ENCODE measurements at regions not wholly inside any gene's neighbourhood (a gene's known extent, or its start where the extent isn't known, plus 50 kb on each side); places are given as distances from the start of the nearest gene placed in this dataset.
A peak's percentile ranks its signal among the peaks of the same experiment; 100 is the strongest.
"Not testable (repeated sequence)": the region's sequence is repeated elsewhere in the genome, so short reads cannot be mapped to it uniquely, and the experiment has no call there.

GRCh38 chr11:134657631-134658030, 245.6 kb upstream of the B3GAT1 start:
- H3K9me3 ChIP-seq (ENCODE audit: control insufficient read depth in 1 of 2, insufficient read depth in 1 of 2, low read depth in 1 of 2, low read length in 2 of 2) = no peaks in the 10 kb centered on the region
- peak overlapping the region in 1 of 2 experiments; percentile 42; a peak in 1 of 4 replicates for H3K4me3 ChIP-seq (replicated peaks in 1 of 2; ENCODE audit: low read depth in 1 of 2, low read length in 2 of 2)
- H3K4me2 ChIP-seq (ENCODE audit: low read length) = peak overlapping the region; percentile 74
- H3K4me1 ChIP-seq (ENCODE audit: control insufficient read depth in 1 of 2, insufficient read depth in 2 of 2, low read length in 2 of 2) = peaks cover 13 to 15% of the 10 kb centered on the region in 2 experiments; a peak in 3 of 4 replicates
- H2AFZ ChIP-seq (ENCODE audit: low read depth, low read length, poor library complexity, severe bottlenecking) = no peak overlapping the region
- H3K27ac ChIP-seq (ENCODE audit: low read depth, low read length) = no peak overlapping the region
- ATAC-seq (peak; percentile 2; the same call in 1 of the 2 replicates), DNase-seq (ENCODE audit: low read depth, low spot score) (no peak)
- H4K20me1 ChIP-seq (ENCODE audit: insufficient read depth) = no peaks in the 10 kb centered on the region
- intact Hi-C loops (cut with micrococcal nuclease) = loop anchor here (10.0 kb wide), 1 partner anchor 323 kb away; the partner anchor contains the start of gene GLB1L2
- BruUV-seq (replicated peaks) = no TSS peak
- no peak overlapping the region for H3K9ac ChIP-seq (ENCODE audit: low read length)
- peaks cover 19% of the 10 kb centered on the region; the same call in 1 of the 2 replicates for H3K27me3 ChIP-seq (ENCODE audit: insufficient read depth, low read length)
- ChIA-PET RAD21 (ENCODE audit: low non-redundant PET in 1 of 2, low total read pairs in 2 of 2, uncharacterized antibody in 2 of 2, unreplicated experiment in 2 of 2) (no interaction called here), POLR2A (no interaction called here), CTCF (no interaction called here)
- H3K79me2 ChIP-seq (ENCODE audit: insufficient read depth, low read length) = no peaks in the 10 kb centered on the region
- no peaks in the 10 kb centered on the region for H3K9me2 ChIP-seq (ENCODE audit: insufficient read depth)
- H3K36me3 ChIP-seq (ENCODE audit: control insufficient read depth in 1 of 2, insufficient read depth in 2 of 2, low read length in 2 of 2) = no peaks in the 10 kb centered on the region
- TF ChIP-seq JUND (IDR thresholded peaks at IDR 0.05) (no peak), ZNF274 (IDR thresholded peaks at IDR 0.05; ENCODE audit: low read depth, low read length) (no peak), MAX (IDR thresholded peaks at IDR 0.05) (no peak), CEBPB (IDR thresholded peaks at IDR 0.05; ENCODE audit: low read depth) (no peak), POLR2A (IDR thresholded peaks at IDR 0.05; ENCODE audit: borderline replicate concordance, extremely low read depth, insufficient read depth, insufficient read length) (no peak), ATF3 (IDR thresholded peaks at IDR 0.05) (no peak), EZH2phosphoT487 (IDR thresholded peaks at IDR 0.05; ENCODE audit: borderline replicate concordance) (no peak), EZH2 (IDR thresholded peaks at IDR 0.05) (no peak)

- Histone ChIP-seq H2AFZ (ENCODE audit: low read depth, low read length, poor library complexity, severe bottlenecking) (peak overlapping the region; percentile 75), H3K4me3 (replicated peaks in 1 of 2; ENCODE audit: low read depth in 1 of 2, low read length in 2 of 2) (peak overlapping the region; percentile 36 to 42), H4K20me1 (ENCODE audit: insufficient read depth) (no peaks in the 10 kb centered on the region), H3K4me1 (ENCODE audit: control insufficient read depth in 1 of 2, insufficient read depth in 2 of 2, low read length in 2 of 2) (peaks cover 13 to 15% of the 10 kb centered on the region in 2 experiments; a peak in 3 of 4 replicates), H3K9ac (ENCODE audit: low read length) (peak overlapping the region; percentile 37), H3K9me2 (ENCODE audit: insufficient read depth) (no peaks in the 10 kb centered on the region), H3K36me3 (ENCODE audit: control insufficient read depth in 1 of 2, insufficient read depth in 2 of 2, low read length in 2 of 2) (no peaks in the 10 kb centered on the region), H3K27me3 (ENCODE audit: insufficient read depth, low read length) (peaks cover 19% of the 10 kb centered on the region; the same call in 1 of the 2 replicates), H3K27ac (ENCODE audit: low read depth, low read length) (peak overlapping the region; percentile 49; the same call in 1 of the 2 replicates), H3K79me2 (ENCODE audit: insufficient read depth, low read length) (no peaks in the 10 kb centered on the region), H3K4me2 (ENCODE audit: low read length) (peak overlapping the region; percentile 74), H3K9me3 (ENCODE audit: control insufficient read depth in 1 of 2, insufficient read depth in 1 of 2, low read depth in 1 of 2, low read length in 2 of 2) (no peaks in the 10 kb centered on the region)
- peak; percentile 86 for ATAC-seq
- ChIA-PET POLR2A (no interaction called here), CTCF (no interaction called here), RAD21 (ENCODE audit: low non-redundant PET in 1 of 2, low total read pairs in 2 of 2, uncharacterized antibody in 2 of 2, unreplicated experiment in 2 of 2) (no interaction called here)
- intact Hi-C loops (cut with micrococcal nuclease) = loop anchor here (10.0 kb wide), 1 partner anchor 322 kb away; the partner anchor contains the start of gene GLB1L2
- BruUV-seq (replicated peaks) = no TSS peak
- no peak for DNase-seq (ENCODE audit: low read depth, low spot score)
- TF ChIP-seq MAX (IDR thresholded peaks at IDR 0.05) (peak; percentile 53), ELF1 (IDR thresholded peaks at IDR 0.05; ENCODE audit: borderline replicate concordance, low read depth) (no peak)
Observed at GRCh38 chr11:134656861-134657540, 245.0 kb upstream of the B3GAT1 start.

- H2AFZ ChIP-seq (ENCODE audit: low read depth, low read length, poor library complexity, severe bottlenecking); ATAC-seq; RAD21 ChIA-PET (ENCODE audit: low non-redundant PET in 1 of 2, low total read pairs in 2 of 2, uncharacterized antibody in 2 of 2, unreplicated experiment in 2 of 2); H4K20me1 ChIP-seq (ENCODE audit: insufficient read depth); DNase-seq (ENCODE audit: low read depth, low spot score); CTCF ChIA-PET; H3K9me3 ChIP-seq (ENCODE audit: control insufficient read depth in 1 of 2, insufficient read depth in 1 of 2, low read depth in 1 of 2, low read length in 2 of 2); H3K9me2 ChIP-seq (ENCODE audit: insufficient read depth); H3K36me3 ChIP-seq (ENCODE audit: control insufficient read depth in 1 of 2, insufficient read depth in 2 of 2, low read length in 2 of 2); H3K79me2 ChIP-seq (ENCODE audit: insufficient read depth, low read length); POLR2A ChIA-PET; BruUV-seq (replicated peaks): not testable (repeated sequence)
- peaks cover 18% of the 10 kb centered on the region for H3K27me3 ChIP-seq (ENCODE audit: insufficient read depth, low read length)
- 0 out of 4 replicates have a peak overlapping the region, but pooled peaks of 1 of the 2 experiments have one; percentile 42 for H3K4me3 ChIP-seq (replicated peaks in 1 of 2; ENCODE audit: low read depth in 1 of 2, low read length in 2 of 2)
- H3K27ac ChIP-seq (ENCODE audit: low read depth, low read length) = peak overlapping the region; percentile 30; the same call in 1 of the 2 replicates
- H3K4me1 ChIP-seq (ENCODE audit: control insufficient read depth in 1 of 2, insufficient read depth in 2 of 2, low read length in 2 of 2) = peaks cover 13 to 15% of the 10 kb centered on the region in 2 experiments; a peak in 3 of 4 replicates
- 0 out of 2 replicates have a peak overlapping the region, but pooled peaks have one; percentile 8 for H3K9ac ChIP-seq (ENCODE audit: low read length)
- H3K4me2 ChIP-seq (ENCODE audit: low read length) = peak overlapping the region; percentile 74
- intact Hi-C loops (cut with micrococcal nuclease) = loop anchor here (10.0 kb wide), 1 partner anchor 321 kb away; the partner anchor contains the start of gene GLB1L2
Observed at GRCh38 chr11:134656086-134656840, 244.2 kb upstream of the B3GAT1 start.

Measured in HCT116 (cell line).